Calu3 (cell line): ENCODE measurements at regions not wholly inside any gene's neighbourhood (a gene's known extent, or its start where the extent isn't known, plus 50 kb on each side); places are given as distances from the start of the nearest gene placed in this dataset.

ENCODE experiments used
- BruUV-seq: library from RNA; stranded (reverse); fragments of 400-500 nt; replicated peaks from 2 replicates; lab custom pipeline; 2021; lab: Mats Ljungman, UMichigan
- CTCF ChIA-PET: fragments of 300-600 bp; sonication (Branson Sonifier 250); formaldehyde crosslinking; loops from one replicate; lab custom pipeline; 2022; ENCODE audit warnings: antibody characterized with exemption; lab: Charles Lee
- DNase-seq: peaks from one replicate; pipeline ENCODE4 v3.0.0; 2022
- H3K27ac Mint-ChIP-seq: one replicate; pipeline ENCODE4 v1.8.0; 2022; ENCODE audit warnings: mixed read lengths; ENCODE audit not compliant: unreplicated experiment
- H3K27me3 Mint-ChIP-seq: one replicate; pipeline ENCODE4 v1.8.0; 2022; ENCODE audit warnings: mixed read lengths; ENCODE audit not compliant: unreplicated experiment
- H3K36me3 Mint-ChIP-seq: one replicate; pipeline ENCODE4 v1.8.0; 2022; ENCODE audit warnings: mild to moderate bottlenecking, moderate library complexity, mixed read lengths; ENCODE audit not compliant: insufficient read depth, unreplicated experiment
- H3K4me1 Mint-ChIP-seq: one replicate; pipeline ENCODE4 v1.8.0; 2022; ENCODE audit warnings: mild to moderate bottlenecking, low read depth, mixed read lengths; ENCODE audit not compliant: unreplicated experiment
- H3K4me3 Mint-ChIP-seq: one replicate; pipeline ENCODE4 v1.8.0; 2022; ENCODE audit warnings: mild to moderate bottlenecking, low read depth, moderate library complexity, mixed read lengths; ENCODE audit not compliant: unreplicated experiment
- H3K9me3 Mint-ChIP-seq: one replicate; pipeline ENCODE4 v1.8.0; 2022; ENCODE audit warnings: low read depth, mixed read lengths; ENCODE audit not compliant: unreplicated experiment
- CTCF ChIP-seq: fragments of 200-600 bp; IDR thresholded peaks from one replicate; pipeline ENCODE4 v1.8.0; 2022; ENCODE audit warnings: antibody characterized with exemption; ENCODE audit not compliant: unreplicated experiment
- intact Hi-C: fragments of 100-400 bp; cut with micrococcal nuclease; formaldehyde crosslinking; loops from one replicate; pipeline ENCODE4 v1.10.0; 2022; ENCODE audit not compliant: unreplicated experiment

DNA sequence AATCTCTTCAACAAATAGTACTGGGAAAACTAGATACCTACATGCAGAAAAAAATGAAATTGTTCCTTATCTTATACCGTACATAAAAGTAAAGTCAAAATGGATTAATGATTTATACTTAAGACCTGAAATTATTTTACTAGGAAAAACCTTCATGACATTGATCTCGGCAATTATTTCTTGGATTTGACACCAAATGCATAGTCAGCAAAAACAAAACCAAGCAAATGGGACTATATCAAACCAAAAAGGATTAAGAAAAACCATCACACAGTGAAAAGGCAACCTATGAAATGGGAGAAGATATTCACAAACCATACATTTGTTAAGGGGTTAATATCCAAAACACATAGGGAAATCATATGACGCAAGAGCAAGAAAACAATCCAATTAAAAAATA lies 433.6 kb downstream of the LRATD1 start:
- no peak overlapping the region for H3K27ac Mint-ChIP-seq
- BruUV-seq = no TSS peak
- CTCF ChIA-PET = no interaction called here

DNA sequence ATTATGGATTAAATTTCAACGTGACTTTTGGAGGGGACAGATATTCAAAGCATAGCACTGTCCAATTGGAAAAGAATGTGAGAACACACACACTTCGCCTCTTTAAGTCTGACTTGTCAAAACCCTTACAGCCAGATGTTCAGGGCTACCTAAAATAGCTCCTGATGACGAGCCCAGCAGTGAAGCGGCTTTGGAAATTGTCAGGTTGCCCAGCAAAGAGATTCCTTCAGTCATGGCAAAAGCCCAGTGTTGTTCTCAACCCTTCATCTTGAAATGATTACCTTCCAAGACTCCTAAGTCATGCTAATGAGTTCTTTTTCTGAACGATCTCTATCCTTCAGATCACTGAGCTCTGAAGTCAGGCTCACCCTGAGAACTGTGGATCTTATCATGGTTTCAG lies 436.6 kb downstream of the LRATD1 start:
- H3K4me1 Mint-ChIP-seq = no peaks in the 10 kb centered on the region
- BruUV-seq = no TSS peak
- no peak overlapping the region for H3K27ac Mint-ChIP-seq
- peaks cover 2% of the 10 kb centered on the region for H3K9me3 Mint-ChIP-seq
- CTCF ChIA-PET = no interaction called here
- H3K4me3 Mint-ChIP-seq = no peak overlapping the region
- no peaks in the 10 kb centered on the region for H3K36me3 Mint-ChIP-seq
- DNase-seq = no peak
- H3K27me3 Mint-ChIP-seq = no peaks in the 10 kb centered on the region
- no peak for TF ChIP-seq CTCF
- intact Hi-C loops = no loop called here

More for the DNA sequence above, 433.6 kb downstream of the LRATD1 start:
- intact Hi-C loops = no loop called here
- no peak for TF ChIP-seq CTCF
- Mint-ChIP-seq H3K4me1 (no peaks in the 10 kb centered on the region), H3K27me3 (no peaks in the 10 kb centered on the region), H3K9me3 (peaks cover 4% of the 10 kb centered on the region), H3K4me3 (no peak overlapping the region), H3K36me3 (no peaks in the 10 kb centered on the region)
- DNase-seq = no peak

- TF ChIP-seq CTCF = no peak
- DNase-seq = no peak
- H3K4me3 Mint-ChIP-seq = no peak overlapping the region
- H3K27ac Mint-ChIP-seq = no peak overlapping the region
- peaks cover 4% of the 10 kb centered on the region for H3K9me3 Mint-ChIP-seq
- no peaks in the 10 kb centered on the region for H3K4me1 Mint-ChIP-seq
- H3K36me3 Mint-ChIP-seq = peaks cover 5% of the 10 kb centered on the region
- no TSS peak for BruUV-seq
- no peaks in the 10 kb centered on the region for H3K27me3 Mint-ChIP-seq
- intact Hi-C loops = no loop called here
- CTCF ChIA-PET = no interaction called here
Measured at GRCh38 chr2:15072836-15073235, 440.3 kb downstream of the LRATD1 start.

- no peak overlapping the region for H3K27ac Mint-ChIP-seq
- intact Hi-C loops = no loop called here
- no peaks in the 10 kb centered on the region for H3K4me1 Mint-ChIP-seq
- peaks cover 5% of the 10 kb centered on the region for H3K36me3 Mint-ChIP-seq
- DNase-seq = no peak
- BruUV-seq = no TSS peak
- CTCF ChIA-PET = no interaction called here
- TF ChIP-seq CTCF = no peak
- H3K27me3 Mint-ChIP-seq = no peaks in the 10 kb centered on the region
- H3K4me3 Mint-ChIP-seq = no peak overlapping the region
- peaks cover 4% of the 10 kb centered on the region for H3K9me3 Mint-ChIP-seq
Measured at GRCh38 chr2:15073664-15074063, 441.1 kb downstream of the LRATD1 start.

GRCh38 chr2:15074319-15074718 lies 441.8 kb downstream of the LRATD1 start:
- Mint-ChIP-seq H3K27ac (no peak overlapping the region), H3K9me3 (peaks cover 2% of the 10 kb centered on the region), H3K4me3 (no peak overlapping the region), H3K27me3 (no peaks in the 10 kb centered on the region), H3K36me3 (peaks cover 5% of the 10 kb centered on the region), H3K4me1 (no peaks in the 10 kb centered on the region)
- no TSS peak for BruUV-seq
- no peak for DNase-seq
- intact Hi-C loops = no loop called here
- no peak for TF ChIP-seq CTCF
- CTCF ChIA-PET = no interaction called here
